Gastrocnemius medialis (tissue), 4 donors: ENCODE measurements at regions not wholly inside any gene's neighbourhood (a gene's known extent, or its start where the extent isn't known, plus 50 kb on each side); places are given as distances from the start of the nearest gene placed in this dataset.

ENCODE experiments used
- POLR2A ChIP-seq, 2 donors: fragments of 450-650 bp; IDR thresholded peaks; one replicate each; pipeline ENCODE4 v1.6.1; 2017; ENCODE audit warnings: antibody characterized with exemption in 2 of 2, mild to moderate bottlenecking in 2 of 2, moderate library complexity in 2 of 2
- TF ChIP-seq, protein P1 (sequence below), 5 experiments: fragments of 450-650 bp in 3 of 5; fragments of 200-600 bp in 2 of 5; sonication (generic) in 2 of 5; IDR thresholded peaks in 4 of 5; conservative IDR thresholded peaks in 1 of 5; 1 replicate in 4 of 5; 2 replicates in 1 of 5; pipeline ENCODE4 v1.5.1; 2016 to 2019; ENCODE audit warnings: antibody characterized with exemption in 5 of 5, mild to moderate bottlenecking in 3 of 5, moderate library complexity in 3 of 5

DNA sequence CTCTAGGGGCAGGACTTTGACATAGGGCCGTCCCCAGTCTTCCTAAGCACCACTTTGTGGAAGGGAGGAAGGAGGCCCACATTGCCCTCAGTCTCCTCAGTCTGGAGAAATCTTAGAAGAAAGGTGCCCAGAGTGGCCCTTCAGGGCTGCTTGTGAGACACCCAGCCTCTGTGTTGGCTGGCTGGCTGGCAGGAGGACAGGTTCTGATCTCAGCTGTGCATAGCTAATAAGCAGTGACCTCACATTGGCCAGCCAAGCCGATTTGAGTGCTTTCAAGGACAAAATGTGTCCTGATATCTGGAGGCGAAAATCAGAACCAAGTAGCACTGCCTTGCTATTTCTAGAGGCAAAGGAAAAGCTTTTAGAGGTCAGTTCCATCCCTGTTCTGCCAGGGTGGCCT, 211.5 kb downstream of the BCOR start:
- TF ChIP-seq, protein P1, sequence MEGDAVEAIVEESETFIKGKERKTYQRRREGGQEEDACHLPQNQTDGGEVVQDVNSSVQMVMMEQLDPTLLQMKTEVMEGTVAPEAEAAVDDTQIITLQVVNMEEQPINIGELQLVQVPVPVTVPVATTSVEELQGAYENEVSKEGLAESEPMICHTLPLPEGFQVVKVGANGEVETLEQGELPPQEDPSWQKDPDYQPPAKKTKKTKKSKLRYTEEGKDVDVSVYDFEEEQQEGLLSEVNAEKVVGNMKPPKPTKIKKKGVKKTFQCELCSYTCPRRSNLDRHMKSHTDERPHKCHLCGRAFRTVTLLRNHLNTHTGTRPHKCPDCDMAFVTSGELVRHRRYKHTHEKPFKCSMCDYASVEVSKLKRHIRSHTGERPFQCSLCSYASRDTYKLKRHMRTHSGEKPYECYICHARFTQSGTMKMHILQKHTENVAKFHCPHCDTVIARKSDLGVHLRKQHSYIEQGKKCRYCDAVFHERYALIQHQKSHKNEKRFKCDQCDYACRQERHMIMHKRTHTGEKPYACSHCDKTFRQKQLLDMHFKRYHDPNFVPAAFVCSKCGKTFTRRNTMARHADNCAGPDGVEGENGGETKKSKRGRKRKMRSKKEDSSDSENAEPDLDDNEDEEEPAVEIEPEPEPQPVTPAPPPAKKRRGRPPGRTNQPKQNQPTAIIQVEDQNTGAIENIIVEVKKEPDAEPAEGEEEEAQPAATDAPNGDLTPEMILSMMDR (IDR thresholded peaks at IDR 0.05 in 4 of 5, conservative IDR thresholded peaks at IDR 0.05 in 1 of 5): no peak
- TF ChIP-seq POLR2A (IDR thresholded peaks at IDR 0.05): no peak
